Spleen (tissue), 11 donors: ENCODE measurements at regions not wholly inside any gene's neighbourhood (a gene's known extent, or its start where the extent isn't known, plus 50 kb on each side); places are given as distances from the start of the nearest gene placed in this dataset.
"Not testable (repeated sequence)": the region's sequence is repeated elsewhere in the genome, so short reads cannot be mapped to it uniquely, and the experiment has no call there.

Experiments
- DNase-seq: peaks from one replicate; pipeline ENCODE4 v3.0.0-alpha.2; 2020
- H3K27ac ChIP-seq, 8 donors: fragments of 200-600 bp; sonication (generic) in 7 of 8; 1 replicate in 4 of 8; 2 replicates in 4 of 8; pipeline versions ENCODE4 v1.5.0 to v1.8.0; 2016 to 2021; ENCODE audit warnings: inconsistent platforms in 4 of 8, mild to moderate bottlenecking in 4 of 8, moderate library complexity in 1 of 8
- H3K27me3 ChIP-seq, 7 donors: fragments of 200-600 bp; sonication (generic) in 6 of 7; replicated peaks in 1 of 7; 1 replicate in 4 of 7; 2 replicates in 3 of 7; pipeline versions ENCODE4 v1.5.0 to v1.8.0; 2016 to 2021; ENCODE audit warnings: inconsistent platforms in 3 of 7, mild to moderate bottlenecking in 1 of 7
- H3K36me3 ChIP-seq, 6 donors: fragments of 200-600 bp; sonication (generic) in 5 of 6; 1 replicate in 4 of 6; 2 replicates in 2 of 6; pipeline versions ENCODE4 v1.5.0 to v1.8.0; 2016 to 2021; ENCODE audit warnings: inconsistent platforms in 2 of 6
- H3K4me1 ChIP-seq, 6 donors: fragments of 200-600 bp; sonication (generic) in 5 of 6; 1 replicate in 3 of 6; 2 replicates in 3 of 6; pipeline versions ENCODE4 v1.5.0 to v1.8.0; 2016 to 2021; ENCODE audit warnings: inconsistent platforms in 3 of 6
- H3K4me3 ChIP-seq, 8 donors: fragments of 200-600 bp; sonication (generic) in 7 of 8; 1 replicate in 4 of 8; 2 replicates in 4 of 8; pipeline versions ENCODE4 v1.5.0 to v1.8.0; 2016 to 2021; ENCODE audit warnings: inconsistent platforms in 4 of 8, mild to moderate bottlenecking in 4 of 8, moderate library complexity in 2 of 8
- H3K9me3 ChIP-seq, 8 donors: fragments of 200-600 bp; sonication (generic) in 7 of 8; 1 replicate in 4 of 8; 2 replicates in 4 of 8; pipeline versions ENCODE4 v1.5.0 to v1.8.0; 2016 to 2021; ENCODE audit warnings: inconsistent platforms in 4 of 8
- POLR2A ChIP-seq, 3 donors: fragments of 450-650 bp; IDR thresholded peaks; one replicate each; pipeline ENCODE4 v1.5.1; 2017; ENCODE audit warnings: antibody characterized with exemption in 3 of 3, mild to moderate bottlenecking in 1 of 3
- POLR2AphosphoS5 ChIP-seq, 3 donors: sonication (generic); formaldehyde crosslinking; IDR thresholded peaks; one replicate each; pipeline ENCODE4 v1.5.1; 2017; ENCODE audit warnings: antibody characterized with exemption in 3 of 3
- WGBS, 5 donors: extraction: QIAGEN DNeasy Blood & Tissue Kit in 3 of 5; methylation state at CpG; one replicate each; pipeline versions ENCODE4 v1.1.5 to v1.1.7; 2013 to 2018; 5-methylcytosine and 5-hydroxymethylcytosine counted together
- intact Hi-C: fragments of 100-400 bp; cut with DNase I; formaldehyde crosslinking; loops from one replicate; pipeline ENCODE4 v1.15.0; 2023; ENCODE audit warnings: low total_unique reads
- TF ChIP-seq, protein P1 (sequence below), 11 experiments: fragments of 200-600 bp in 7 of 11; fragments of 450-650 bp in 4 of 11; sonication (generic) in 4 of 11; IDR thresholded peaks in 8 of 11; conservative IDR thresholded peaks in 3 of 11; 1 replicate in 7 of 11; 2 replicates in 4 of 11; pipeline versions ENCODE4 v1.4.0 to v1.8.0; 2016 to 2021; ENCODE audit warnings: antibody characterized with exemption in 11 of 11, inconsistent platforms in 4 of 11, mild to moderate bottlenecking in 1 of 11
- donor health status: healthy with polysubstance abuse.
- donor health status: DM: no; HTN: no; CAD: no; lungs with moderate emphysema.
- donor health status: DM: no; HTN: no; CAD: no.
- donor health status: Bipolar disorder and iron deficiency.
- donor health status: healthy.
- donor health status: DM: no; HTN: no; CAD: no.
- donor health status: DM: yes; HTN: yes; CAD: no.

GRCh38 chr14:106670011-106670410, 1143.6 kb downstream of the TMEM121 start:
- WGBS, 5 donors: 41 to 47% (median 45%) methylated on average over 4 of the region's 4 CpGs
- H3K27me3 ChIP-seq: peaks cover 0 to 41% (median 0%) of the 10 kb centered on the region in 7 donors
- no peaks in the 10 kb centered on the region for H3K36me3 ChIP-seq
- no peak for TF ChIP-seq POLR2A (IDR thresholded peaks at IDR 0.05)
- TF ChIP-seq, protein P1, sequence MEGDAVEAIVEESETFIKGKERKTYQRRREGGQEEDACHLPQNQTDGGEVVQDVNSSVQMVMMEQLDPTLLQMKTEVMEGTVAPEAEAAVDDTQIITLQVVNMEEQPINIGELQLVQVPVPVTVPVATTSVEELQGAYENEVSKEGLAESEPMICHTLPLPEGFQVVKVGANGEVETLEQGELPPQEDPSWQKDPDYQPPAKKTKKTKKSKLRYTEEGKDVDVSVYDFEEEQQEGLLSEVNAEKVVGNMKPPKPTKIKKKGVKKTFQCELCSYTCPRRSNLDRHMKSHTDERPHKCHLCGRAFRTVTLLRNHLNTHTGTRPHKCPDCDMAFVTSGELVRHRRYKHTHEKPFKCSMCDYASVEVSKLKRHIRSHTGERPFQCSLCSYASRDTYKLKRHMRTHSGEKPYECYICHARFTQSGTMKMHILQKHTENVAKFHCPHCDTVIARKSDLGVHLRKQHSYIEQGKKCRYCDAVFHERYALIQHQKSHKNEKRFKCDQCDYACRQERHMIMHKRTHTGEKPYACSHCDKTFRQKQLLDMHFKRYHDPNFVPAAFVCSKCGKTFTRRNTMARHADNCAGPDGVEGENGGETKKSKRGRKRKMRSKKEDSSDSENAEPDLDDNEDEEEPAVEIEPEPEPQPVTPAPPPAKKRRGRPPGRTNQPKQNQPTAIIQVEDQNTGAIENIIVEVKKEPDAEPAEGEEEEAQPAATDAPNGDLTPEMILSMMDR (IDR thresholded peaks at IDR 0.05 in 8 of 11, conservative IDR thresholded peaks at IDR 0.05 in 3 of 11): no peak
- no peak for TF ChIP-seq POLR2AphosphoS5 (IDR thresholded peaks at IDR 0.05)
- intact Hi-C loops: no loop called here
- no peak for DNase-seq
- H3K9me3 ChIP-seq: no peaks in the 10 kb centered on the region
- no peak overlapping the region for H3K27ac ChIP-seq
- peaks cover 0 to 4% (median 0%) of the 10 kb centered on the region in 6 donors for H3K4me1 ChIP-seq
- H3K4me3 ChIP-seq: no peak overlapping the region

DNA sequence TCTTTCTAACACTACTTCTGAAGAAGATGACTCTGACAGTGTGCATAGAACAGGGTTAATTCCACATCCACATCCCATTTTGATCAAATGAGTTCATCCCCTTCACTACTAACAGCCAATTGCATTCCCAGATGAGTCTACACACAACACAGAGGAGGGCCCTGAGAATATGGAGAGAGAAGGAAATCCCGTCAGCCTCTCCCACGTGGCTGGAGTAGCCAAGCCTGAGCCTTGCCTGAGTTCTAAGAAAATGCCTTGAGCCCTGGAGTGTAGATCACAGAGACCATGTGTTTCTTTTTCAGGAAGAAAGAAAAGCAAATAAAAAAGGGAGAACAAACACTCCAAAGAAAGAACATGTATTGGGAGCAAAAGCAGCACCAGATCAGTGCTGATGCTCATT, 1147.7 kb downstream of the TMEM121 start:
- DNase-seq, H3K4me1 ChIP-seq, H3K4me3 ChIP-seq, intact Hi-C loops, H3K36me3 ChIP-seq, H3K9me3 ChIP-seq, H3K27ac ChIP-seq: not testable (repeated sequence)
- peaks cover 0 to 49% (median 0%) of the 10 kb centered on the region in 7 donors for H3K27me3 ChIP-seq
- 32 to 53% (median 36%) methylated on average over 2 of the region's 2 CpGs for WGBS, 5 donors

- peak; percentile 78 for DNase-seq
- H3K27ac ChIP-seq, H3K9me3 ChIP-seq, H3K36me3 ChIP-seq, intact Hi-C loops, H3K4me1 ChIP-seq: not testable (repeated sequence)
- H3K4me3 ChIP-seq: peak overlapping the region in 1 of 8 donors; percentile 9
- 27 to 38% (median 29%) methylated on average over 7 to 13 of the region's 13 CpGs for whole genome bisulfite sequencing, 5 donors
- H3K27me3 ChIP-seq: peaks cover 0 to 48% (median 0%) of the 10 kb centered on the region in 7 donors
- TF ChIP-seq, protein P1 (IDR thresholded peaks at IDR 0.05 in 8 of 11, conservative IDR thresholded peaks at IDR 0.05 in 3 of 11): peak in 3 of 11 experiments; percentile 28 to 51 (median 45)
Measured at GRCh38 chr14:106674509-106675125, 1148.2 kb downstream of the TMEM121 start.

DNA sequence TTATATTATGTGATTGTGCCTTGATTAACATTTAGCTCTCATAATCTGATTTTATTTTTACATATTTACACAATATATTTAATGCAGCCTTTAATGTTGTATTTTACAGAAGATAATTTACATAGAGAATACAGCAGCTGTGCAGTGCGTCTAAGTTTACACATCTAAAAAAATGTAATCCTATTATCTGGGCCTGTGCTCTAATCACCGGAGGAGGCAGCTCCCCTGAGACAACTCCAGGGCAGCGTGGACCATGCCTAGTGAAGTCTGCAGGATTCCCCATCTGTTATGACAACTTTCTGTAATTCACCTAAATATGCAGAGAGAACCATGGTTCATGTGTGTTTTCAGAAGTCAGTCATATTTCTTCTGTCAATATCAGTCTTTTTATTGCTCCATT, 1149.3 kb downstream of the TMEM121 start:
- whole genome bisulfite sequencing, 5 donors: 57 to 78% (median 63%) methylated on average over 3 of the region's 3 CpGs

GRCh38 chr14:106679776-106680175, 1153.4 kb downstream of the TMEM121 start:
- intact Hi-C loops: no loop called here
- no peak for TF ChIP-seq POLR2AphosphoS5 (IDR thresholded peaks at IDR 0.05)
- TF ChIP-seq, protein P1 (IDR thresholded peaks at IDR 0.05 in 8 of 11, conservative IDR thresholded peaks at IDR 0.05 in 3 of 11): no peak
- TF ChIP-seq POLR2A (IDR thresholded peaks at IDR 0.05): no peak
- no peak overlapping the region for H3K4me3 ChIP-seq
- peaks cover 0 to under 1% (median 0%) of the 10 kb centered on the region in 6 donors for H3K4me1 ChIP-seq
- DNase-seq: no peak
- no peaks in the 10 kb centered on the region for H3K9me3 ChIP-seq
- H3K27ac ChIP-seq: no peak overlapping the region
- H3K27me3 ChIP-seq: peaks cover 0 to 23% (median 0%) of the 10 kb centered on the region in 7 donors
- WGBS, 5 donors: 44 to 66% (median 59%) methylated on average over 5 of the region's 5 CpGs
- no peaks in the 10 kb centered on the region for H3K36me3 ChIP-seq

More for the DNA sequence above, 1149.3 kb downstream of the TMEM121 start:
- H3K27ac ChIP-seq, DNase-seq, intact Hi-C loops, H3K4me1 ChIP-seq, H3K4me3 ChIP-seq, H3K36me3 ChIP-seq, H3K9me3 ChIP-seq: not testable (repeated sequence)
- peaks cover 0 to 41% (median 0%) of the 10 kb centered on the region in 7 donors for H3K27me3 ChIP-seq
